Caco-2 (cell line): ENCODE measurements at regions not wholly inside any gene's neighbourhood (a gene's known extent, or its start where the extent isn't known, plus 50 kb on each side); places are given as distances from the start of the nearest gene placed in this dataset.

Experiments used
- BruUV-seq: library from RNA; stranded (reverse); fragments of 400-500 nt; replicated peaks from 2 replicates; lab custom pipeline; 2021; lab: Mats Ljungman, UMichigan
- CTCF ChIA-PET: fragments of 300-600 bp; sonication (Branson Sonifier 250); formaldehyde crosslinking; loops from one replicate; lab custom pipeline; 2022; ENCODE audit warnings: antibody characterized with exemption; lab: Charles Lee
- POLR2A ChIA-PET: fragments of 300-600 bp; sonication (Branson Sonifier 250); formaldehyde crosslinking; loops from one replicate; lab custom pipeline; 2022; ENCODE audit warnings: antibody characterized with exemption; lab: Charles Lee
- DNase-seq, 2 experiments: peaks; one replicate each; pipeline versions ENCODE4 v3.0.0 to v3.0.0-alpha.2; 2020 to 2022
- H3K27me3 ChIP-seq: replicated peaks from 2 replicates; pipeline ENCODE4 v1.6.0; 2011; ENCODE audit warnings: low read length; ENCODE audit not compliant: control insufficient read depth, insufficient read depth
- H3K36me3 ChIP-seq: 2 replicates; pipeline ENCODE4 v1.5.1; 2011; ENCODE audit warnings: low read length; ENCODE audit not compliant: control insufficient read depth, insufficient read depth
- H3K4me1 ChIP-seq: fragments of 250-450 bp; sonication (Bioruptor Pico); 2 replicates; pipeline ENCODE4 v1.5.1; 2020; ENCODE audit warnings: mild to moderate bottlenecking
- H3K4me3 ChIP-seq: 2 replicates; pipeline ENCODE4 v1.5.1; 2011; ENCODE audit warnings: low read depth, mild to moderate bottlenecking, control low read depth, low read length
- H3K9me3 ChIP-seq: fragments of 250-450 bp; sonication (Bioruptor Pico); 2 replicates; pipeline ENCODE4 v1.5.1; 2020; ENCODE audit warnings: mild to moderate bottlenecking, moderate library complexity
- H3K27ac Mint-ChIP-seq: one replicate; pipeline ENCODE4 v1.8.0; 2022; ENCODE audit warnings: mixed read lengths; ENCODE audit not compliant: unreplicated experiment
- H3K27me3 Mint-ChIP-seq: one replicate; pipeline ENCODE4 v1.8.0; 2022; ENCODE audit warnings: mixed read lengths; ENCODE audit not compliant: insufficient read depth, unreplicated experiment
- H3K36me3 Mint-ChIP-seq: one replicate; pipeline ENCODE4 v1.8.0; 2022; ENCODE audit warnings: mild to moderate bottlenecking, mixed read lengths; ENCODE audit not compliant: insufficient read depth, unreplicated experiment
- H3K4me1 Mint-ChIP-seq: one replicate; pipeline ENCODE4 v1.8.0; 2022; ENCODE audit warnings: low read depth, mixed read lengths; ENCODE audit not compliant: unreplicated experiment
- H3K4me3 Mint-ChIP-seq: one replicate; pipeline ENCODE4 v1.8.0; 2022; ENCODE audit warnings: mild to moderate bottlenecking, moderate library complexity, mixed read lengths; ENCODE audit not compliant: unreplicated experiment
- H3K9me3 Mint-ChIP-seq: one replicate; pipeline ENCODE4 v1.8.0; 2022; ENCODE audit warnings: mixed read lengths; ENCODE audit not compliant: unreplicated experiment
- intact Hi-C: fragments of 100-400 bp; cut with micrococcal nuclease; formaldehyde crosslinking; loops from one replicate; pipeline ENCODE4 v1.10.0; 2022; ENCODE audit not compliant: unreplicated experiment
- TF ChIP-seq, protein P1 (sequence below), 2 experiments: fragments of 200-600 bp in 1 of 2; IDR thresholded peaks; 1 replicate in 1 of 2; 2 replicates in 1 of 2; pipeline versions ENCODE4 v1.5.1 to v1.8.0; 2011 to 2022; ENCODE audit warnings: antibody characterized with exemption in 1 of 2, control low read depth in 1 of 2, inconsistent platforms in 1 of 2, low read depth in 1 of 2, low read length in 1 of 2, mild to moderate bottlenecking in 1 of 2, moderate library complexity in 1 of 2; ENCODE audit not compliant: insufficient read depth in 1 of 2, severe bottlenecking in 1 of 2, unreplicated experiment in 1 of 2

- Histone ChIP-seq H3K4me1 (no peaks in the 10 kb centered on the region), H3K27me3 (no peaks in the 10 kb centered on the region), H3K4me3 (no peak overlapping the region), H3K36me3 (no peaks in the 10 kb centered on the region), H3K9me3 (no peaks in the 10 kb centered on the region)
- Mint-ChIP-seq H3K9me3 (no peaks in the 10 kb centered on the region), H3K36me3 (no peaks in the 10 kb centered on the region), H3K4me3 (no peak overlapping the region), H3K27me3 (no peaks in the 10 kb centered on the region), H3K4me1 (no peaks in the 10 kb centered on the region), H3K27ac (no peak overlapping the region)
- DNase-seq: no peak
- POLR2A ChIA-PET: no interaction called here
- no TSS peak for BruUV-seq
- intact Hi-C loops: loop anchor here (10.0 kb wide), 1 partner anchor 198 kb away; no protein-coding TSS in a partner anchor
- TF ChIP-seq, protein P1, sequence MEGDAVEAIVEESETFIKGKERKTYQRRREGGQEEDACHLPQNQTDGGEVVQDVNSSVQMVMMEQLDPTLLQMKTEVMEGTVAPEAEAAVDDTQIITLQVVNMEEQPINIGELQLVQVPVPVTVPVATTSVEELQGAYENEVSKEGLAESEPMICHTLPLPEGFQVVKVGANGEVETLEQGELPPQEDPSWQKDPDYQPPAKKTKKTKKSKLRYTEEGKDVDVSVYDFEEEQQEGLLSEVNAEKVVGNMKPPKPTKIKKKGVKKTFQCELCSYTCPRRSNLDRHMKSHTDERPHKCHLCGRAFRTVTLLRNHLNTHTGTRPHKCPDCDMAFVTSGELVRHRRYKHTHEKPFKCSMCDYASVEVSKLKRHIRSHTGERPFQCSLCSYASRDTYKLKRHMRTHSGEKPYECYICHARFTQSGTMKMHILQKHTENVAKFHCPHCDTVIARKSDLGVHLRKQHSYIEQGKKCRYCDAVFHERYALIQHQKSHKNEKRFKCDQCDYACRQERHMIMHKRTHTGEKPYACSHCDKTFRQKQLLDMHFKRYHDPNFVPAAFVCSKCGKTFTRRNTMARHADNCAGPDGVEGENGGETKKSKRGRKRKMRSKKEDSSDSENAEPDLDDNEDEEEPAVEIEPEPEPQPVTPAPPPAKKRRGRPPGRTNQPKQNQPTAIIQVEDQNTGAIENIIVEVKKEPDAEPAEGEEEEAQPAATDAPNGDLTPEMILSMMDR (IDR thresholded peaks at IDR 0.05; ENCODE audit: insufficient read depth in 1 of 2, low read depth in 1 of 2, low read length in 1 of 2, severe bottlenecking in 1 of 2, unreplicated experiment in 1 of 2): no peak
- CTCF ChIA-PET: no interaction called here
Observed at GRCh38 chr5:13472842-13473241, 471.6 kb downstream of the DNAH5 start.

DNA sequence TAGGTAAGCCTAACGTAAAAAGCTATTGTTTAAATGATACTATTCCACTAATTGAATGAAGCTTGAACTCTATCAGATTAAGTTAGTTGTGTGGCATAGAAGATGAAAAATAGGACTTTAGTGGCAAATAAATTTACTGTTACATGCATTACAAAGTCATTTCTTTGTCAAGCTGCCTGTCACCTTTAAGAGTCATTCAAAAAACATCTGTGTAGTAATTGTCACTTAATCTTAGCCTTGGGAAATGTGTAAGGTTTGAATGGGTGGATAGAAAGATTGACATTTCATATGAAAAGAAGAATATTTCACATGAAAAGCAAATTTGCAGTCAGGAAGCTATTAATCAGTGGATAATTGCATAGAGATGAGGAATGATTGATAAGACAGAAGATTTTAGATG, 473.5 kb downstream of the DNAH5 start:
- no peaks in the 10 kb centered on the region for H3K9me3 ChIP-seq
- H3K36me3 ChIP-seq: no peaks in the 10 kb centered on the region
- Mint-ChIP-seq H3K27me3 (no peaks in the 10 kb centered on the region), H3K36me3 (no peaks in the 10 kb centered on the region), H3K4me3 (no peak overlapping the region), H3K4me1 (no peaks in the 10 kb centered on the region), H3K27ac (no peak overlapping the region), H3K9me3 (no peaks in the 10 kb centered on the region)
- TF ChIP-seq, protein P1 (IDR thresholded peaks at IDR 0.05; ENCODE audit: insufficient read depth in 1 of 2, low read depth in 1 of 2, low read length in 1 of 2, severe bottlenecking in 1 of 2, unreplicated experiment in 1 of 2): no peak
- POLR2A ChIA-PET: no interaction called here
- intact Hi-C loops: loop anchor here (10.0 kb wide), 1 partner anchor 196 kb away; no protein-coding TSS in a partner anchor
- CTCF ChIA-PET: no interaction called here
- DNase-seq: no peak
- H3K4me1 ChIP-seq: no peaks in the 10 kb centered on the region
- BruUV-seq: no TSS peak
- no peak overlapping the region for H3K4me3 ChIP-seq
- no peaks in the 10 kb centered on the region for H3K27me3 ChIP-seq

DNA sequence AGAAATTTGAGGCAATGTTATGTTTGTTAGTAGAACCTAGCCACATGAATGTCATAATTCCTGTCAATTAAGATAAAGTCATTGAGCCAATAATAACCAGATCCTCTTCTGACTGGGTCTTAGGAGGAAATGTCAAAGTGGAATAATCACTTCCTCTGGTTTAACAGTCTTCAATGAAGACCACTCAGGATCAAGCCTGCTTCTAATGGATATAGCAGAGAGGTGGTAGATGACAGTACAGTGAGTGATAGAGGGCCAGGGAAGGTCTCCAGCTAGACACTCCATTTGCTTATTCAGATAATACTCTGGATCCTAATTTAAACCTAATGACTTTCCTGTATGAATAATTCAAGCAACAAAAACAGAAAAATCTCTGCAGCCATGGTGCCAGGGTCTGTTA, 474.2 kb downstream of the DNAH5 start:
- H3K4me3 ChIP-seq: no peak overlapping the region
- BruUV-seq: no TSS peak
- Mint-ChIP-seq H3K9me3 (no peaks in the 10 kb centered on the region), H3K27me3 (no peaks in the 10 kb centered on the region), H3K4me1 (peaks cover 3% of the 10 kb centered on the region), H3K36me3 (no peaks in the 10 kb centered on the region), H3K4me3 (no peak overlapping the region), H3K27ac (no peak overlapping the region)
- DNase-seq: no peak
- intact Hi-C loops: loop anchor here (10.0 kb wide), 1 partner anchor 195 kb away; no protein-coding TSS in a partner anchor
- H3K4me1 ChIP-seq: no peaks in the 10 kb centered on the region
- H3K36me3 ChIP-seq: no peaks in the 10 kb centered on the region
- TF ChIP-seq, protein P1 (IDR thresholded peaks at IDR 0.05; ENCODE audit: insufficient read depth in 1 of 2, low read depth in 1 of 2, low read length in 1 of 2, severe bottlenecking in 1 of 2, unreplicated experiment in 1 of 2): no peak
- CTCF ChIA-PET: no interaction called here
- no peaks in the 10 kb centered on the region for H3K9me3 ChIP-seq
- POLR2A ChIA-PET: no interaction called here
- H3K27me3 ChIP-seq: no peaks in the 10 kb centered on the region
